LoVo (cell line): ENCODE measurements at regions not wholly inside any gene's neighbourhood (a gene's known extent, or its start where the extent isn't known, plus 50 kb on each side); places are given as distances from the start of the nearest gene placed in this dataset.

Source experiments
- DNase-seq: peaks from one replicate; pipeline ENCODE4 v3.0.0-alpha.2; 2016; ENCODE audit warnings: low spot score

- DNase-seq = no peak
Observed at GRCh38 chr7:68484731-68485130, 1113.5 kb upstream of the AUTS2 start.

GRCh38 chr7:68485253-68485917, 1112.9 kb upstream of the AUTS2 start:
- no peak for DNase-seq

- DNase-seq = no peak
Observed at GRCh38 chr7:68488341-68489060, 1109.8 kb upstream of the AUTS2 start.

- no peak for DNase-seq
Observed at GRCh38 chr7:68491523-68492358, 1106.5 kb upstream of the AUTS2 start.

- DNase-seq = no peak
Observed at GRCh38 chr7:68492359-68492690, 1106.0 kb upstream of the AUTS2 start.

- no peak for DNase-seq
Observed at GRCh38 chr7:68503400-68503799, 1094.9 kb upstream of the AUTS2 start.

GRCh38 chr7:68504716-68505115, 1093.6 kb upstream of the AUTS2 start:
- no peak for DNase-seq

GRCh38 chr7:68505721-68506120, 1092.6 kb upstream of the AUTS2 start:
- DNase-seq = no peak

- DNase-seq = no peak
Observed at GRCh38 chr7:68507668-68508067, 1090.6 kb upstream of the AUTS2 start.

GRCh38 chr7:68509054-68509453, 1089.2 kb upstream of the AUTS2 start:
- DNase-seq = no peak

- no peak for DNase-seq
Observed at GRCh38 chr7:68509603-68510002, 1088.7 kb upstream of the AUTS2 start.

GRCh38 chr7:68511281-68511680, 1087.0 kb upstream of the AUTS2 start:
- DNase-seq = no peak

- DNase-seq = no peak
Observed at GRCh38 chr7:68512466-68512865, 1085.8 kb upstream of the AUTS2 start.

- DNase-seq = no peak
Observed at GRCh38 chr7:68518060-68518459, 1080.2 kb upstream of the AUTS2 start.

- DNase-seq = no peak
Observed at GRCh38 chr7:68524126-68524525, 1074.1 kb upstream of the AUTS2 start.

- no peak for DNase-seq
Observed at GRCh38 chr7:68529221-68529620, 1069.1 kb upstream of the AUTS2 start.

GRCh38 chr7:68535266-68535665, 1063.0 kb upstream of the AUTS2 start:
- no peak for DNase-seq

GRCh38 chr7:68537051-68537773, 1061.1 kb upstream of the AUTS2 start:
- DNase-seq = no peak

- DNase-seq = no peak
Observed at GRCh38 chr7:68537774-68538071, 1060.6 kb upstream of the AUTS2 start.

GRCh38 chr7:68542831-68543230, 1055.4 kb upstream of the AUTS2 start:
- no peak for DNase-seq

- no peak for DNase-seq
Observed at GRCh38 chr7:68544851-68545250, 1053.4 kb upstream of the AUTS2 start.

- DNase-seq = no peak
Observed at GRCh38 chr7:68547181-68547580, 1051.1 kb upstream of the AUTS2 start.

GRCh38 chr7:68547799-68548198, 1050.5 kb upstream of the AUTS2 start:
- DNase-seq = no peak
